Lower leg skin (tissue), 4 donors: ENCODE measurements at regions not wholly inside any gene's neighbourhood (a gene's known extent, or its start where the extent isn't known, plus 50 kb on each side); places are given as distances from the start of the nearest gene placed in this dataset.

Experiments used
- DNase-seq, 2 donors: peaks; one replicate each; pipeline ENCODE4 v3.0.0-alpha.2; 2019; ENCODE audit warnings: low spot score in 2 of 2
- H3K4me3 ChIP-seq: fragments of 200-600 bp; sonication (generic); 2 replicates; pipeline ENCODE4 v1.5.1; 2017; ENCODE audit warnings: mild to moderate bottlenecking, low read depth; ENCODE audit not compliant: poor library complexity, severe bottlenecking
- CTCF ChIP-seq, 3 donors: fragments of 450-650 bp; IDR thresholded peaks; one replicate each; pipeline ENCODE4 v1.5.1; 2016; ENCODE audit warnings: antibody characterized with exemption in 3 of 3, mild to moderate bottlenecking in 3 of 3, moderate library complexity in 2 of 3
- POLR2A ChIP-seq, 2 donors: fragments of 450-650 bp; IDR thresholded peaks; one replicate each; pipeline ENCODE4 v1.6.1; 2016 to 2017; ENCODE audit warnings: antibody characterized with exemption in 2 of 2, mild to moderate bottlenecking in 1 of 2, moderate library complexity in 1 of 2
- WGBS, 2 donors: methylation state at CpG; one replicate each; pipeline ENCODE4 v1.1.5; 2018; 5-methylcytosine and 5-hydroxymethylcytosine counted together
- intact Hi-C: fragments of 100-400 bp; cut with DNase I; formaldehyde crosslinking; loops from one replicate; pipeline ENCODE4 v1.15.0; 2023; ENCODE audit warnings: low total_unique reads

GRCh38 chr16:86891631-86892030 lies 313.3 kb downstream of the FOXL1 start:
- DNase-seq: no peak
- intact Hi-C loops: no loop called here
- TF ChIP-seq CTCF (IDR thresholded peaks at IDR 0.05) (no peak), POLR2A (IDR thresholded peaks at IDR 0.05) (no peak)
- no peak overlapping the region for H3K4me3 ChIP-seq
- WGBS, 2 donors: 89 to 90% methylated on average over 12 of the region's 12 CpGs

- TF ChIP-seq POLR2A (IDR thresholded peaks at IDR 0.05): no peak
- TF ChIP-seq CTCF (IDR thresholded peaks at IDR 0.05): no peak
- DNase-seq: no peak
- WGBS, 2 donors: 43 to 56% methylated on average over 6 of the region's 6 CpGs
- intact Hi-C loops: no loop called here
- no peak overlapping the region for H3K4me3 ChIP-seq
These were observed 314.2 kb downstream of the FOXL1 start for GRCh38 chr16:86892509-86892908.

GRCh38 chr16:86893506-86893905 lies 315.2 kb downstream of the FOXL1 start:
- H3K4me3 ChIP-seq: no peak overlapping the region
- DNase-seq: no peak
- WGBS, 2 donors: 83 to 84% methylated on average over 10 of the region's 10 CpGs
- intact Hi-C loops: no loop called here
- TF ChIP-seq CTCF (IDR thresholded peaks at IDR 0.05): no peak
- no peak for TF ChIP-seq POLR2A (IDR thresholded peaks at IDR 0.05)

- WGBS, 2 donors: 89 to 90% methylated on average over 21 to 23 of the region's 24 CpGs
- intact Hi-C loops: no loop called here
- H3K4me3 ChIP-seq: no peak overlapping the region
- TF ChIP-seq POLR2A (IDR thresholded peaks at IDR 0.05): no peak
- TF ChIP-seq CTCF (IDR thresholded peaks at IDR 0.05): no peak
- DNase-seq: no peak
These were observed 315.7 kb downstream of the FOXL1 start for GRCh38 chr16:86894029-86894567.

- DNase-seq: no peak
- H3K4me3 ChIP-seq: no peak overlapping the region
- intact Hi-C loops: no loop called here
- no peak for TF ChIP-seq POLR2A (IDR thresholded peaks at IDR 0.05)
- WGBS, 2 donors: 77% methylated on average over 15 of the region's 15 CpGs
These were observed 316.6 kb downstream of the FOXL1 start for GRCh38 chr16:86894925-86895324.

- no peak overlapping the region for H3K4me3 ChIP-seq
- whole genome bisulfite sequencing, 2 donors: 55 to 63% methylated on average over 11 of the region's 11 CpGs
- TF ChIP-seq POLR2A (IDR thresholded peaks at IDR 0.05) (no peak), CTCF (IDR thresholded peaks at IDR 0.05) (no peak)
- intact Hi-C loops: no loop called here
- no peak for DNase-seq
These were observed 317.3 kb downstream of the FOXL1 start for GRCh38 chr16:86895606-86896005.
